Activated T-helper 17 cell treated with anti-CD3 and anti-CD28 coated beads, Interleukin-2, amount 50 U/mL, for 72 hours (primary cell): ENCODE measurements at regions not wholly inside any gene's neighbourhood (a gene's known extent, or its start where the extent isn't known, plus 50 kb on each side); places are given as distances from the start of the nearest gene placed in this dataset.

Experiments used
- ATAC-seq: fragments of 150-1000 bp; cut with Tn5 transposase; replicated peaks from 2 replicates; pipeline ENCODE4 v1.10.0; 2021; ENCODE audit warnings: mild to moderate bottlenecking, moderate library complexity
- H3K27ac Mint-ChIP-seq: one replicate; pipeline ENCODE4 v1.8.0; 2022; ENCODE audit warnings: mixed read lengths
- H3K27me3 Mint-ChIP-seq: one replicate; pipeline ENCODE4 v1.8.0; 2022; ENCODE audit warnings: mixed read lengths
- H3K36me3 Mint-ChIP-seq: one replicate; pipeline ENCODE4 v1.8.0; 2022; ENCODE audit warnings: low read depth, mild to moderate bottlenecking, mixed read lengths
- H3K4me1 Mint-ChIP-seq: one replicate; pipeline ENCODE4 v1.8.0; 2022; ENCODE audit warnings: mixed read lengths
- H3K4me3 Mint-ChIP-seq: one replicate; pipeline ENCODE4 v1.8.0; 2022; ENCODE audit warnings: mild to moderate bottlenecking, mixed read lengths
- H3K9me3 Mint-ChIP-seq: one replicate; pipeline ENCODE4 v1.8.0; 2022; ENCODE audit warnings: mixed read lengths

- ATAC-seq: no peak
- Mint-ChIP-seq H3K27ac (no peak overlapping the region), H3K4me3 (no peak overlapping the region), H3K4me1 (no peaks in the 10 kb centered on the region), H3K36me3 (no peaks in the 10 kb centered on the region), H3K27me3 (no peaks in the 10 kb centered on the region), H3K9me3 (peaks cover 10% of the 10 kb centered on the region)
Measured at GRCh38 chr7:46811529-46811928, 770.4 kb downstream of the TNS3 start.

GRCh38 chr7:46810986-46811385 lies 770.9 kb downstream of the TNS3 start:
- no peak overlapping the region for H3K27ac Mint-ChIP-seq
- no peak for ATAC-seq
- H3K9me3 Mint-ChIP-seq: peaks cover 10% of the 10 kb centered on the region
- H3K36me3 Mint-ChIP-seq: no peaks in the 10 kb centered on the region
- no peak overlapping the region for H3K4me3 Mint-ChIP-seq
- H3K4me1 Mint-ChIP-seq: no peaks in the 10 kb centered on the region
- H3K27me3 Mint-ChIP-seq: no peaks in the 10 kb centered on the region

GRCh38 chr7:46809886-46810285 lies 772.0 kb downstream of the TNS3 start:
- H3K27me3 Mint-ChIP-seq: no peaks in the 10 kb centered on the region
- peaks cover 10% of the 10 kb centered on the region for H3K9me3 Mint-ChIP-seq
- no peak for ATAC-seq
- H3K27ac Mint-ChIP-seq: no peak overlapping the region
- no peak overlapping the region for H3K4me3 Mint-ChIP-seq
- no peaks in the 10 kb centered on the region for H3K36me3 Mint-ChIP-seq
- H3K4me1 Mint-ChIP-seq: no peaks in the 10 kb centered on the region

DNA sequence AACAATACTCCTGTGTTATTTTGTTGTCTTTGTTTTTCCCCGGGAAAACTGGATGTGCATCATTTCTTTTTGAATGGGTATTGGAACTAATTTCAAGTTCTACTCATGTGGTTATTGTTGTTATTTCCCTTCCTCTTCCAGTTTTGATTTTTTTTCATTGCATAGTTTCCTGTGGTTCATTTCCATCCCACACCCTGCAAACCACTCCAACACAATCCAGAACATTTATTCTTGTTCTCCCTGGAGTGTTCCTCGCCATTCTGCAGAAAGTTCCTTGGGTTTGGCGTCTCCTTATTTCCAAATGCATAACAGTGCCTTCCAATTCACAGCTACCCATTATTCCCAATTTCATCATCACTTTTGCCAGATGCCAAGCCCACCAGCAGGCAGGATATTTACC lies 775.1 kb downstream of the TNS3 start:
- H3K36me3 Mint-ChIP-seq: no peaks in the 10 kb centered on the region
- H3K9me3 Mint-ChIP-seq: peaks cover 12% of the 10 kb centered on the region
- no peak overlapping the region for H3K27ac Mint-ChIP-seq
- no peak overlapping the region for H3K4me3 Mint-ChIP-seq
- no peaks in the 10 kb centered on the region for H3K27me3 Mint-ChIP-seq
- no peaks in the 10 kb centered on the region for H3K4me1 Mint-ChIP-seq
- ATAC-seq: no peak

DNA sequence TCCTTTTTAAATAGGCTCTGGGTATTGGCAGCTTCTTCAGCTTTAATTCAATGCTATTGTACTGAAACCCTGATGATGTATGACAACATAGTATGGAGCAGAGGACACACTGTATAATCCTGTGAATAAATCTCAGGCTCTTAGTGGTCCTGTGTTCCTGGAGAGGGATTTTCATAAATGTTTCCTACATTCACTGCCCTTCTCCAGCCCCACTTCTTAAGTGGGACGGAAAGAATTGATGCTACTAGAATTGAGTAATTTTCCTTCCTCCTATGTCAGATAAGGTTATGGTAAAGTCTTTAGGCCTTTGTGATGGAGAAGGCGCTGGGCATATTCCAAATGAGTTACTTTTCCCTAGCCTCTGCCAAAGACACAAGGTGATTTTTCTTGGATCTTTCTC lies 779.4 kb downstream of the TNS3 start:
- Mint-ChIP-seq H3K36me3 (no peaks in the 10 kb centered on the region), H3K27me3 (no peaks in the 10 kb centered on the region), H3K27ac (no peak overlapping the region), H3K4me1 (no peaks in the 10 kb centered on the region), H3K9me3 (peaks cover 7% of the 10 kb centered on the region), H3K4me3 (no peak overlapping the region)
- no peak for ATAC-seq

DNA sequence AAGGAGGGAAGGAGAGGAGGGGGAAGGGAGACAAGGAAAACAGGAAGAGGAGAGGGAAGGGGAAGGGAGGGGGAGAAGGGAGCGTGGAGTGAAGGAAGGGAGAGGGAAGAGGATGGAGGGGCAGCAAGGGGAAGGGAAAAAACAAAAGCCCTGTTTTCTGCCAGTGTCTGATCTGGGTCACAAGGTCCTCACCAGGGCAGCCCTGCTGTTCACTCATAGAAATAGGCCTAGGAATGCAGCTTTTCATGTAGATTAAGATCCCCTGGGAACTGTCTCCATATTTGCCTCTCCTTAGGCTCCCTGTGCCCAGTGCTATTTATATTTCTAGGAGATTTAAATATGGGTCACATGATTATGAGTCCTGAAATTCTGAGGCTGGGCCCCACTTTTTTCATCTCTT lies 790.7 kb downstream of the TNS3 start:
- Mint-ChIP-seq H3K9me3 (peaks cover 8% of the 10 kb centered on the region), H3K27me3 (no peaks in the 10 kb centered on the region), H3K27ac (no peak overlapping the region), H3K4me3 (no peak overlapping the region), H3K4me1 (no peaks in the 10 kb centered on the region), H3K36me3 (no peaks in the 10 kb centered on the region)
- ATAC-seq: no peak

- Mint-ChIP-seq H3K27ac (no peak overlapping the region), H3K4me3 (no peak overlapping the region), H3K9me3 (peaks cover 8% of the 10 kb centered on the region), H3K36me3 (no peaks in the 10 kb centered on the region), H3K27me3 (no peaks in the 10 kb centered on the region), H3K4me1 (no peaks in the 10 kb centered on the region)
- ATAC-seq: no peak
Measured at GRCh38 chr7:46786995-46787394, 794.9 kb downstream of the TNS3 start.

DNA sequence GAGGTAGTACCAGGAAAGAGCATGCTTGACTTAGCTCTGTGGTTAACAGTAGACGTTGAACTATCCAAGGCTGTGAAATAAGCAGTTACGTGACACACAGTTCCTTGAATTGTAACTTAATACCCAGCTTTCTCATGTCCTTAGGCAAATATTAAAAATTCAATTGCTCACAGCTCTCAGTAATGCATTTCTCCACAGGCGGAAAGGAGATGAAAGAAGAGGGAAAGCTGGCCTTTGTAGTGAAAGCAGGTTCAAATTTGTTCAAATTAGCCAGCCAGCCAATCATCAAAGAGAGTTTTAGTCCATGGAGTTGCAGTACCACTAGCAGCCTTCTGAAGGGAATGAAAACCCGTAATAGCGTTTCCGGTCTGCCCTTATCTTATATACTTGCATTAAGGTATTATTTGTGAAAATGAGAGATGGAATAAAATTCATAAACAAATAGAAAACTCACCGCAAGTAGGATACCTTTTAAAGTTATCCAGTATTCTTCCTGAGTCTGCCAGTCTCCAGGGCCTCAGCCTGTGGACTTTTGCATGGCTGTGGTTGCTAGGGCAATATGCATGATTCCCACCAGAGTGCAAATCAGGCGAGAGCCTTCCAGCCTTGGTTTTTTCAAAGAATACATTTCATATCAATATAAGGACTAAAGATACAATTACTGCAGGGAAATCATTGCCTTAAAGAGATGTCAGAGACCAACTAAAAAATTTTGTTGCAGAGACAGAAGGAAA lies 795.5 kb downstream of the TNS3 start:
- Mint-ChIP-seq H3K27me3 (no peaks in the 10 kb centered on the region), H3K27ac (no peak overlapping the region), H3K4me3 (no peak overlapping the region), H3K9me3 (peaks cover 8% of the 10 kb centered on the region), H3K36me3 (no peaks in the 10 kb centered on the region), H3K4me1 (no peaks in the 10 kb centered on the region)
- ATAC-seq: no peak

DNA sequence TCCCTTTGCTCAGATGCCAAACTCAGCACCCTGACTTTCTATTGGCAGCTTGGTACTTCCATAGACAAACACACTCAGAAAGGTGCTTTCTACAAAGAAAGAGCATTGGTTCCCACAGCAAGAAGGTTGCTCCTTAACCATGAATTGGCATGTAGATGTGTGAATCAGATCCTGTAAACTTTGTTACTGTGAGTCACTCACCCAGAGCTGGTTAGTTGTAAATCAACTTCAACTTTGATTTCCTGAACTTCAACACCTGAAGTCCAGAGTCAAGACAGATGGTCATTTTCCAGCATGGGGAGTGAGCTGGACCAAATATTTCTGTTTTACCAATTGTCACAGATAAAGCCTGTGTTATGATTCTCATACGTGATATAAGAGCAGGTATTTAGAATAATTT lies 797.2 kb downstream of the TNS3 start:
- Mint-ChIP-seq H3K27me3 (no peaks in the 10 kb centered on the region), H3K36me3 (no peaks in the 10 kb centered on the region), H3K4me1 (no peaks in the 10 kb centered on the region), H3K27ac (no peak overlapping the region), H3K9me3 (peaks cover 8% of the 10 kb centered on the region), H3K4me3 (no peak overlapping the region)
- no peak for ATAC-seq

- no peak for ATAC-seq
- Mint-ChIP-seq H3K4me1 (no peaks in the 10 kb centered on the region), H3K27me3 (no peaks in the 10 kb centered on the region), H3K27ac (no peak overlapping the region), H3K9me3 (peaks cover 9% of the 10 kb centered on the region), H3K4me3 (no peak overlapping the region), H3K36me3 (no peaks in the 10 kb centered on the region)
Measured at GRCh38 chr7:46781901-46782439, 799.9 kb downstream of the TNS3 start.

GRCh38 chr7:46776790-46777189 lies 805.1 kb downstream of the TNS3 start:
- H3K4me1 Mint-ChIP-seq: no peaks in the 10 kb centered on the region
- H3K27me3 Mint-ChIP-seq: no peaks in the 10 kb centered on the region
- peaks cover 9% of the 10 kb centered on the region for H3K9me3 Mint-ChIP-seq
- H3K27ac Mint-ChIP-seq: no peak overlapping the region
- H3K36me3 Mint-ChIP-seq: no peaks in the 10 kb centered on the region
- no peak overlapping the region for H3K4me3 Mint-ChIP-seq
- no peak for ATAC-seq

GRCh38 chr7:46775776-46776175 lies 806.1 kb downstream of the TNS3 start:
- Mint-ChIP-seq H3K27me3 (no peaks in the 10 kb centered on the region), H3K27ac (no peak overlapping the region), H3K36me3 (no peaks in the 10 kb centered on the region), H3K4me3 (no peak overlapping the region), H3K4me1 (no peaks in the 10 kb centered on the region), H3K9me3 (peaks cover 9% of the 10 kb centered on the region)
- ATAC-seq: no peak

GRCh38 chr7:46775020-46775419 lies 806.9 kb downstream of the TNS3 start:
- Mint-ChIP-seq H3K9me3 (peaks cover 7% of the 10 kb centered on the region), H3K4me3 (no peak overlapping the region), H3K27me3 (no peaks in the 10 kb centered on the region), H3K4me1 (no peaks in the 10 kb centered on the region), H3K27ac (no peak overlapping the region), H3K36me3 (no peaks in the 10 kb centered on the region)
- ATAC-seq: no peak

GRCh38 chr7:46774515-46774914 lies 807.4 kb downstream of the TNS3 start:
- no peak for ATAC-seq
- H3K27ac Mint-ChIP-seq: no peak overlapping the region
- no peak overlapping the region for H3K4me3 Mint-ChIP-seq
- H3K4me1 Mint-ChIP-seq: no peaks in the 10 kb centered on the region
- no peaks in the 10 kb centered on the region for H3K27me3 Mint-ChIP-seq
- peaks cover 7% of the 10 kb centered on the region for H3K9me3 Mint-ChIP-seq
- no peaks in the 10 kb centered on the region for H3K36me3 Mint-ChIP-seq

- Mint-ChIP-seq H3K4me1 (no peaks in the 10 kb centered on the region), H3K9me3 (peaks cover 7% of the 10 kb centered on the region), H3K36me3 (no peaks in the 10 kb centered on the region), H3K27ac (no peak overlapping the region), H3K4me3 (no peak overlapping the region), H3K27me3 (no peaks in the 10 kb centered on the region)
- no peak for ATAC-seq
Measured at GRCh38 chr7:46772776-46773175, 809.1 kb downstream of the TNS3 start.

DNA sequence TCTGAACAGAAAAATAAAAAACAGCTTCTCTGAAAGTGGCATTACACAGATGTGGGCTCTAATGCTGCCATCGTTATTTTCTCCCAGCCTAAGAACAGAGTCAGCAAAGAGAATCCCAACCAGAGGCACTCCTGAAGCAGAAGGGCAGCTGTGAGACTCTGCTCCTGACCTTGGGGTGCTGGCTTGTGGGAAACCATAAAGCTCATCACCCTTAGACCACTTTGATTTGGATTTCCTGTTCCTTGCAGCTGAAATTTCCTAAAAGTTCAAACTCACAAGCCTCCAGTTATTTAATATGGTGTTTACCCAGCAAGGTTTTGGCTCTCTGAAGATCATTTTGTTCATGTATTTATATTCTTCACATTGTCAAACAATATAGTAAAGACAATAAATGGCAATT lies 814.8 kb downstream of the TNS3 start:
- H3K27me3 Mint-ChIP-seq: no peaks in the 10 kb centered on the region
- no peak for ATAC-seq
- no peak overlapping the region for H3K4me3 Mint-ChIP-seq
- peaks cover 2% of the 10 kb centered on the region for H3K9me3 Mint-ChIP-seq
- H3K27ac Mint-ChIP-seq: no peak overlapping the region
- H3K36me3 Mint-ChIP-seq: no peaks in the 10 kb centered on the region
- no peaks in the 10 kb centered on the region for H3K4me1 Mint-ChIP-seq
